GM23338 (cell line): ENCODE measurements at regions not wholly inside any gene's neighbourhood (a gene's known extent, or its start where the extent isn't known, plus 50 kb on each side); places are given as distances from the start of the nearest gene placed in this dataset.

Experiments
- ATAC-seq: fragments of 200-7000 bp; cut with Tn5 transposase; 3 replicates; pipeline ENCODE4 v1.9.1; 2020
- DNase-seq: peaks from one replicate; pipeline ENCODE4 v3.0.0-alpha.2; 2015; ENCODE audit warnings: low spot score
- H2AFZ ChIP-seq: fragments of 200-600 bp; sonication (generic); 2 replicates; pipeline ENCODE4 v1.8.0; 2016; ENCODE audit warnings: antibody characterized with exemption, mild to moderate bottlenecking, moderate library complexity
- H3F3A ChIP-seq: fragments of 200-600 bp; sonication (generic); replicated peaks from 2 replicates; pipeline ENCODE4 v1.8.0; 2017; ENCODE audit warnings: antibody characterized with exemption, mixed run types, low read depth
- H3K27ac ChIP-seq: fragments of 200-600 bp; sonication (generic); 2 replicates; pipeline ENCODE4 v1.6.1; 2016; ENCODE audit warnings: low read depth
- H3K27me3 ChIP-seq: fragments of 200-600 bp; sonication (generic); 2 replicates; pipeline ENCODE4 v1.8.0; 2016; ENCODE audit warnings: mild to moderate bottlenecking, mixed run types, moderate library complexity; ENCODE audit not compliant: insufficient read depth
- H3K36me3 ChIP-seq: fragments of 200-600 bp; sonication (generic); 2 replicates; pipeline ENCODE4 v1.8.0; 2016; ENCODE audit warnings: mild to moderate bottlenecking; ENCODE audit not compliant: insufficient read depth
- H3K4me1 ChIP-seq: fragments of 200-600 bp; sonication (generic); 2 replicates; pipeline ENCODE4 v1.8.0; 2016; ENCODE audit warnings: mild to moderate bottlenecking, moderate library complexity; ENCODE audit not compliant: insufficient read depth
- H3K4me2 ChIP-seq: fragments of 200-600 bp; sonication (generic); 2 replicates; pipeline ENCODE4 v1.7.1; 2017; ENCODE audit warnings: mixed run types
- H3K4me3 ChIP-seq: fragments of 200-600 bp; sonication (generic); 2 replicates; pipeline ENCODE4 v1.6.1; 2016; ENCODE audit warnings: mixed run types
- H3K79me2 ChIP-seq: fragments of 200-600 bp; sonication (generic); replicated peaks from 2 replicates; pipeline ENCODE4 v1.8.0; 2017; ENCODE audit warnings: mild to moderate bottlenecking; ENCODE audit not compliant: insufficient read depth
- H3K9me2 ChIP-seq: fragments of 200-600 bp; sonication (generic); 2 replicates; pipeline ENCODE4 v1.8.0; 2017; ENCODE audit not compliant: insufficient read depth
- H4K20me1 ChIP-seq: fragments of 200-600 bp; sonication (generic); replicated peaks from 2 replicates; pipeline ENCODE4 v1.8.0; 2017; ENCODE audit warnings: mild to moderate bottlenecking; ENCODE audit not compliant: insufficient read depth
- H3K27ac Mint-ChIP-seq: 2 replicates; pipeline ENCODE4 v1.8.0; 2020; ENCODE audit warnings: inconsistent platforms, mild to moderate bottlenecking, moderate library complexity, mixed read lengths
- H3K27me3 Mint-ChIP-seq: 3 replicates; pipeline ENCODE4 v1.8.0; 2022; ENCODE audit warnings: low read depth, mild to moderate bottlenecking, moderate library complexity, mixed read lengths, inconsistent platforms; ENCODE audit not compliant: insufficient read depth, poor library complexity
- H3K36me3 Mint-ChIP-seq: 3 replicates; pipeline ENCODE4 v1.8.0; 2021; ENCODE audit warnings: low read depth, mild to moderate bottlenecking, inconsistent platforms, moderate library complexity, mixed read lengths
- H3K4me1 Mint-ChIP-seq: 3 replicates; pipeline ENCODE4 v1.8.0; 2020; ENCODE audit warnings: mild to moderate bottlenecking, inconsistent platforms, mixed read lengths
- H3K4me3 Mint-ChIP-seq: 3 replicates; pipeline ENCODE4 v1.8.0; 2021; ENCODE audit warnings: moderate library complexity, mild to moderate bottlenecking, inconsistent platforms, mixed read lengths
- H3K9me3 Mint-ChIP-seq: 3 replicates; pipeline ENCODE4 v1.8.0; 2020; ENCODE audit warnings: moderate library complexity, mild to moderate bottlenecking, inconsistent platforms, mixed read lengths
- CREB1 ChIP-seq: fragments of 250-450 bp; sonication (Bioruptor Pico); IDR thresholded peaks from 2 replicates; pipeline ENCODE4 v1.5.0; 2020; ENCODE audit warnings: low read depth, mild to moderate bottlenecking, moderate library complexity
- EZH2 ChIP-seq: fragments of 200-600 bp; sonication (generic); IDR thresholded peaks from one replicate; pipeline ENCODE4 v1.8.0; 2017; ENCODE audit warnings: antibody characterized with exemption, mild to moderate bottlenecking, low read depth; ENCODE audit not compliant: unreplicated experiment
- EZH2phosphoT487 ChIP-seq: fragments of 200-600 bp; sonication (generic); IDR thresholded peaks from one replicate; pipeline ENCODE4 v1.8.1; 2018; ENCODE audit warnings: antibody characterized with exemption; ENCODE audit not compliant: unreplicated experiment
- JUNB ChIP-seq: IDR thresholded peaks from one replicate; pipeline ENCODE4 v1.6.1; 2016; ENCODE audit warnings: antibody characterized with exemption; ENCODE audit not compliant: unreplicated experiment
- NANOG ChIP-seq: IDR thresholded peaks from 2 replicates; pipeline ENCODE4 v1.6.1; 2016; ENCODE audit warnings: antibody characterized with exemption, borderline replicate concordance
- POLR2AphosphoS5 ChIP-seq: IDR thresholded peaks from 2 replicates; pipeline ENCODE4 v1.6.1; 2016; ENCODE audit warnings: antibody characterized with exemption, low read depth
- STAT1 ChIP-seq: IDR thresholded peaks from one replicate; pipeline ENCODE4 v1.6.1; 2016; ENCODE audit warnings: antibody characterized with exemption; ENCODE audit not compliant: unreplicated experiment
- ZNF114 ChIP-seq: fragments of 250-450 bp; sonication (Bioruptor Pico); IDR thresholded peaks from 2 replicates; pipeline ENCODE4 v1.5.0; 2020; ENCODE audit warnings: mild to moderate bottlenecking, moderate library complexity
- ZNF331 ChIP-seq: fragments of 250-450 bp; sonication (Bioruptor Pico); IDR thresholded peaks from 2 replicates; pipeline ENCODE4 v1.5.0; 2020; ENCODE audit warnings: low read depth, mild to moderate bottlenecking, moderate library complexity
- TF ChIP-seq, protein P1 (sequence below): fragments of 250-450 bp; sonication (Bioruptor Pico); IDR thresholded peaks from 2 replicates; pipeline ENCODE4 v1.5.0; 2020; ENCODE audit warnings: mild to moderate bottlenecking, moderate library complexity
- TF ChIP-seq, protein P2 (sequence below): IDR thresholded peaks from 2 replicates; pipeline ENCODE4 v1.6.1; 2016; ENCODE audit warnings: antibody characterized with exemption
- TF ChIP-seq, protein P3 (sequence below), 2 experiments: fragments of 200-600 bp in 1 of 2; sonication (generic) in 1 of 2; conservative IDR thresholded peaks; 2 replicates each; pipeline versions ENCODE4 v1.5.1 to v1.6.1; 2016 to 2017; ENCODE audit warnings: antibody characterized with exemption in 2 of 2, low read depth in 2 of 2, mild to moderate bottlenecking in 2 of 2, moderate library complexity in 1 of 2
- TF ChIP-seq, protein P4 (sequence below): IDR thresholded peaks from one replicate; pipeline ENCODE4 v1.6.1; 2018; ENCODE audit warnings: antibody characterized with exemption; ENCODE audit not compliant: unreplicated experiment

DNA sequence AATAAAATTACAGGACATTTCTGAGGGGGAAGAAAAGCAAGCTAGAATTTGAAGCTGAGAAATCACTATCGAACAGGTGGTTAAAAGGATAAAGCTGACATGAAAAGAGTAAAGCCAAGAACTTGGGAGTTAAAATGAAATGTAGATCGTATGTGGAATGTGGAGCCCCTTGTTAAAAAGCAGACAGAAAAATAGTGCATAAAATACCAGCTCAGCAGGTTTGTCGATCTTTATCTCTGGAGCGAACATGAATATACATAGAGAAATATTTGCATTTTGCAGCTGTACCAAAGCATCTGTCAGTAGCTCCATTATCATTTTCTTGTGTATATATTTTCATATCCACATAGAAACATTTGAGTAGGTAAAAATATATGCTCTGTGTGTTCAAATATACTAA, 73.6 kb upstream of the CDC42BPA start:
- H3K4me3 Mint-ChIP-seq: no peak overlapping the region
- Histone ChIP-seq H3K4me1 (no peaks in the 10 kb centered on the region), H3F3A (no peaks in the 10 kb centered on the region), H3K4me3 (no peak overlapping the region), H4K20me1 (no peaks in the 10 kb centered on the region), H2AFZ (no peak overlapping the region), H3K36me3 (no peaks in the 10 kb centered on the region), H3K79me2 (no peaks in the 10 kb centered on the region), H3K9me2 (no peaks in the 10 kb centered on the region; the same call in 1 of the 2 replicates), H3K4me2 (no peak overlapping the region), H3K27me3 (no peaks in the 10 kb centered on the region), H3K27ac (no peak overlapping the region)
- H3K4me1 Mint-ChIP-seq: peaks cover 8% of the 10 kb centered on the region; the same call in 2 of the 3 replicates
- no peaks in the 10 kb centered on the region for H3K36me3 Mint-ChIP-seq
- no peak for ATAC-seq
- no peak overlapping the region for H3K27ac Mint-ChIP-seq
- DNase-seq: no peak
- no peaks in the 10 kb centered on the region for H3K27me3 Mint-ChIP-seq
- no peaks in the 10 kb centered on the region for H3K9me3 Mint-ChIP-seq
- TF ChIP-seq NANOG (no peak), ZNF114 (CRISPR knock-in tag) (no peak), EZH2 (no peak), ZNF331 (no peak), CREB1 (CRISPR knock-in tag) (no peak), POLR2AphosphoS5 (no peak), JUNB (no peak), STAT1 (no peak), EZH2phosphoT487 (no peak)
- TF ChIP-seq, protein P1, sequence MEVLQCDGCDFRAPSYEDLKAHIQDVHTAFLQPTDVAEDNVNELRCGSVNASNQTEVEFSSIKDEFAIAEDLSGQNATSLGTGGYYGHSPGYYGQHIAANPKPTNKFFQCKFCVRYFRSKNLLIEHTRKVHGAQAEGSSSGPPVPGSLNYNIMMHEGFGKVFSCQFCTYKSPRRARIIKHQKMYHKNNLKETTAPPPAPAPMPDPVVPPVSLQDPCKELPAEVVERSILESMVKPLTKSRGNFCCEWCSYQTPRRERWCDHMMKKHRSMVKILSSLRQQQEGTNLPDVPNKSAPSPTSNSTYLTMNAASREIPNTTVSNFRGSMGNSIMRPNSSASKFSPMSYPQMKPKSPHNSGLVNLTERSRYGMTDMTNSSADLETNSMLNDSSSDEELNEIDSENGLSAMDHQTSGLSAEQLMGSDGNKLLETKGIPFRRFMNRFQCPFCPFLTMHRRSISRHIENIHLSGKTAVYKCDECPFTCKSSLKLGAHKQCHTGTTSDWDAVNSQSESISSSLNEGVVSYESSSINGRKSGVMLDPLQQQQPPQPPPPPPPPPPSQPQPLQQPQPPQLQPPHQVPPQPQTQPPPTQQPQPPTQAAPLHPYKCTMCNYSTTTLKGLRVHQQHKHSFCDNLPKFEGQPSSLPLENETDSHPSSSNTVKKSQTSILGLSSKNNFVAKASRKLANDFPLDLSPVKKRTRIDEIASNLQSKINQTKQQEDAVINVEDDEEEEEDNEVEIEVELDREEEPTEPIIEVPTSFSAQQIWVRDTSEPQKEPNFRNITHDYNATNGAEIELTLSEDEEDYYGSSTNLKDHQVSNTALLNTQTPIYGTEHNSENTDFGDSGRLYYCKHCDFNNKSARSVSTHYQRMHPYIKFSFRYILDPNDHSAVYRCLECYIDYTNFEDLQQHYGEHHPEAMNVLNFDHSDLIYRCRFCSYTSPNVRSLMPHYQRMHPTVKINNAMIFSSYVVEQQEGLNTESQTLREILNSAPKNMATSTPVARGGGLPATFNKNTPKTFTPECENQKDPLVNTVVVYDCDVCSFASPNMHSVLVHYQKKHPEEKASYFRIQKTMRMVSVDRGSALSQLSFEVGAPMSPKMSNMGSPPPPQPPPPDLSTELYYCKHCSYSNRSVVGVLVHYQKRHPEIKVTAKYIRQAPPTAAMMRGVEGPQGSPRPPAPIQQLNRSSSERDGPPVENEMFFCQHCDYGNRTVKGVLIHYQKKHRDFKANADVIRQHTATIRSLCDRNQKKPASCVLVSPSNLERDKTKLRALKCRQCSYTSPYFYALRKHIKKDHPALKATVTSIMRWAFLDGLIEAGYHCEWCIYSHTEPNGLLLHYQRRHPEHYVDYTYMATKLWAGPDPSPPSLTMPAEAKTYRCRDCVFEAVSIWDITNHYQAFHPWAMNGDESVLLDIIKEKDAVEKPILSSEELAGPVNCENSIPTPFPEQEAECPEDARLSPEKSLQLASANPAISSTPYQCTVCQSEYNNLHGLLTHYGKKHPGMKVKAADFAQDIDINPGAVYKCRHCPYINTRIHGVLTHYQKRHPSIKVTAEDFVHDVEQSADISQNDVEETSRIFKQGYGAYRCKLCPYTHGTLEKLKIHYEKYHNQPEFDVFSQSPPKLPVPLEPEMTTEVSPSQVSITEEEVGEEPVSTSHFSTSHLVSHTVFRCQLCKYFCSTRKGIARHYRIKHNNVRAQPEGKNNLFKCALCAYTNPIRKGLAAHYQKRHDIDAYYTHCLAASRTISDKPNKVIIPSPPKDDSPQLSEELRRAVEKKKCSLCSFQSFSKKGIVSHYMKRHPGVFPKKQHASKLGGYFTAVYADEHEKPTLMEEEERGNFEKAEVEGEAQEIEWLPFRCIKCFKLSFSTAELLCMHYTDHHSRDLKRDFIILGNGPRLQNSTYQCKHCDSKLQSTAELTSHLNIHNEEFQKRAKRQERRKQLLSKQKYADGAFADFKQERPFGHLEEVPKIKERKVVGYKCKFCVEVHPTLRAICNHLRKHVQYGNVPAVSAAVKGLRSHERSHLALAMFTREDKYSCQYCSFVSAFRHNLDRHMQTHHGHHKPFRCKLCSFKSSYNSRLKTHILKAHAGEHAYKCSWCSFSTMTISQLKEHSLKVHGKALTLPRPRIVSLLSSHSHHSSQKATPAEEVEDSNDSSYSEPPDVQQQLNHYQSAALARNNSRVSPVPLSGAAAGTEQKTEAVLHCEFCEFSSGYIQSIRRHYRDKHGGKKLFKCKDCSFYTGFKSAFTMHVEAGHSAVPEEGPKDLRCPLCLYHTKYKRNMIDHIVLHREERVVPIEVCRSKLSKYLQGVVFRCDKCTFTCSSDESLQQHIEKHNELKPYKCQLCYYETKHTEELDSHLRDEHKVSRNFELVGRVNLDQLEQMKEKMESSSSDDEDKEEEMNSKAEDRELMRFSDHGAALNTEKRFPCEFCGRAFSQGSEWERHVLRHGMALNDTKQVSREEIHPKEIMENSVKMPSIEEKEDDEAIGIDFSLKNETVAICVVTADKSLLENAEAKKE (CRISPR knock-in tag): no peak
- TF ChIP-seq, protein P2, sequence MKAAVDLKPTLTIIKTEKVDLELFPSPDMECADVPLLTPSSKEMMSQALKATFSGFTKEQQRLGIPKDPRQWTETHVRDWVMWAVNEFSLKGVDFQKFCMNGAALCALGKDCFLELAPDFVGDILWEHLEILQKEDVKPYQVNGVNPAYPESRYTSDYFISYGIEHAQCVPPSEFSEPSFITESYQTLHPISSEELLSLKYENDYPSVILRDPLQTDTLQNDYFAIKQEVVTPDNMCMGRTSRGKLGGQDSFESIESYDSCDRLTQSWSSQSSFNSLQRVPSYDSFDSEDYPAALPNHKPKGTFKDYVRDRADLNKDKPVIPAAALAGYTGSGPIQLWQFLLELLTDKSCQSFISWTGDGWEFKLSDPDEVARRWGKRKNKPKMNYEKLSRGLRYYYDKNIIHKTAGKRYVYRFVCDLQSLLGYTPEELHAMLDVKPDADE: no peak
- TF ChIP-seq, protein P3, sequence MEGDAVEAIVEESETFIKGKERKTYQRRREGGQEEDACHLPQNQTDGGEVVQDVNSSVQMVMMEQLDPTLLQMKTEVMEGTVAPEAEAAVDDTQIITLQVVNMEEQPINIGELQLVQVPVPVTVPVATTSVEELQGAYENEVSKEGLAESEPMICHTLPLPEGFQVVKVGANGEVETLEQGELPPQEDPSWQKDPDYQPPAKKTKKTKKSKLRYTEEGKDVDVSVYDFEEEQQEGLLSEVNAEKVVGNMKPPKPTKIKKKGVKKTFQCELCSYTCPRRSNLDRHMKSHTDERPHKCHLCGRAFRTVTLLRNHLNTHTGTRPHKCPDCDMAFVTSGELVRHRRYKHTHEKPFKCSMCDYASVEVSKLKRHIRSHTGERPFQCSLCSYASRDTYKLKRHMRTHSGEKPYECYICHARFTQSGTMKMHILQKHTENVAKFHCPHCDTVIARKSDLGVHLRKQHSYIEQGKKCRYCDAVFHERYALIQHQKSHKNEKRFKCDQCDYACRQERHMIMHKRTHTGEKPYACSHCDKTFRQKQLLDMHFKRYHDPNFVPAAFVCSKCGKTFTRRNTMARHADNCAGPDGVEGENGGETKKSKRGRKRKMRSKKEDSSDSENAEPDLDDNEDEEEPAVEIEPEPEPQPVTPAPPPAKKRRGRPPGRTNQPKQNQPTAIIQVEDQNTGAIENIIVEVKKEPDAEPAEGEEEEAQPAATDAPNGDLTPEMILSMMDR (conservative IDR thresholded peaks at IDR 0.05; ENCODE audit: low read depth in 2 of 2): no peak
- TF ChIP-seq, protein P4, sequence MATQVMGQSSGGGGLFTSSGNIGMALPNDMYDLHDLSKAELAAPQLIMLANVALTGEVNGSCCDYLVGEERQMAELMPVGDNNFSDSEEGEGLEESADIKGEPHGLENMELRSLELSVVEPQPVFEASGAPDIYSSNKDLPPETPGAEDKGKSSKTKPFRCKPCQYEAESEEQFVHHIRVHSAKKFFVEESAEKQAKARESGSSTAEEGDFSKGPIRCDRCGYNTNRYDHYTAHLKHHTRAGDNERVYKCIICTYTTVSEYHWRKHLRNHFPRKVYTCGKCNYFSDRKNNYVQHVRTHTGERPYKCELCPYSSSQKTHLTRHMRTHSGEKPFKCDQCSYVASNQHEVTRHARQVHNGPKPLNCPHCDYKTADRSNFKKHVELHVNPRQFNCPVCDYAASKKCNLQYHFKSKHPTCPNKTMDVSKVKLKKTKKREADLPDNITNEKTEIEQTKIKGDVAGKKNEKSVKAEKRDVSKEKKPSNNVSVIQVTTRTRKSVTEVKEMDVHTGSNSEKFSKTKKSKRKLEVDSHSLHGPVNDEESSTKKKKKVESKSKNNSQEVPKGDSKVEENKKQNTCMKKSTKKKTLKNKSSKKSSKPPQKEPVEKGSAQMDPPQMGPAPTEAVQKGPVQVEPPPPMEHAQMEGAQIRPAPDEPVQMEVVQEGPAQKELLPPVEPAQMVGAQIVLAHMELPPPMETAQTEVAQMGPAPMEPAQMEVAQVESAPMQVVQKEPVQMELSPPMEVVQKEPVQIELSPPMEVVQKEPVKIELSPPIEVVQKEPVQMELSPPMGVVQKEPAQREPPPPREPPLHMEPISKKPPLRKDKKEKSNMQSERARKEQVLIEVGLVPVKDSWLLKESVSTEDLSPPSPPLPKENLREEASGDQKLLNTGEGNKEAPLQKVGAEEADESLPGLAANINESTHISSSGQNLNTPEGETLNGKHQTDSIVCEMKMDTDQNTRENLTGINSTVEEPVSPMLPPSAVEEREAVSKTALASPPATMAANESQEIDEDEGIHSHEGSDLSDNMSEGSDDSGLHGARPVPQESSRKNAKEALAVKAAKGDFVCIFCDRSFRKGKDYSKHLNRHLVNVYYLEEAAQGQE: no peak
